Erythroblast (primary cell): ENCODE measurements at regions not wholly inside any gene's neighbourhood (a gene's known extent, or its start where the extent isn't known, plus 50 kb on each side); places are given as distances from the start of the nearest gene placed in this dataset.

Experiments used
- GATA1 ChIP-seq: IDR thresholded peaks from 2 replicates; pipeline ENCODE4 v1.6.1; 2011; ENCODE audit warnings: low read depth, mild to moderate bottlenecking, control low read depth, low read length, moderate library complexity
- POLR2A ChIP-seq: IDR thresholded peaks from 2 replicates; pipeline ENCODE4 v1.6.1; 2011; ENCODE audit warnings: mild to moderate bottlenecking, low read length

GRCh38 chr11:29826878-29827277 lies 190.0 kb downstream of the KCNA4 start:
- TF ChIP-seq POLR2A, result no peak
- TF ChIP-seq GATA1, result no peak
